NT2/D1 (cell line): ENCODE measurements at regions not wholly inside any gene's neighbourhood (a gene's known extent, or its start where the extent isn't known, plus 50 kb on each side); places are given as distances from the start of the nearest gene placed in this dataset.

Experiments
- DNase-seq: peaks from one replicate; pipeline ENCODE4 v3.0.0-alpha.2; 2011; ENCODE audit warnings: low read depth, low spot score
- H3K27me3 ChIP-seq: 2 replicates; pipeline ENCODE4 v1.6.0; 2011; ENCODE audit warnings: mild to moderate bottlenecking; ENCODE audit not compliant: insufficient read length, insufficient read depth
- H3K36me3 ChIP-seq: 2 replicates; pipeline ENCODE4 v1.6.1; 2011; ENCODE audit warnings: mild to moderate bottlenecking, low read length, mixed read lengths; ENCODE audit not compliant: insufficient read depth, insufficient read length
- H3K4me1 ChIP-seq: 2 replicates; pipeline ENCODE4 v1.5.1; 2011; ENCODE audit not compliant: insufficient read depth, insufficient read length
- H3K4me3 ChIP-seq: 2 replicates; pipeline ENCODE4 v1.5.1; 2011; ENCODE audit warnings: low read depth; ENCODE audit not compliant: insufficient read length
- H3K9ac ChIP-seq: 2 replicates; pipeline ENCODE4 v1.6.0; 2011; ENCODE audit warnings: low read depth; ENCODE audit not compliant: insufficient read length
- H3K9me3 ChIP-seq: 2 replicates; pipeline ENCODE4 v1.5.1; 2011; ENCODE audit warnings: mild to moderate bottlenecking, low read length; ENCODE audit not compliant: insufficient read depth
- SUZ12 ChIP-seq: IDR thresholded peaks from 2 replicates; pipeline ENCODE4 v1.6.1; 2011; ENCODE audit not compliant: insufficient read length, insufficient read depth; ENCODE audit errors: extremely low read depth
- YY1 ChIP-seq: IDR thresholded peaks from 2 replicates; pipeline ENCODE4 v1.6.1; 2011; ENCODE audit not compliant: insufficient read length, insufficient read depth
- ZNF274 ChIP-seq: IDR thresholded peaks from 2 replicates; pipeline ENCODE4 v1.6.1; 2011; ENCODE audit warnings: mild to moderate bottlenecking, low read depth, low read length

- TF ChIP-seq SUZ12 (no peak), ZNF274 (no peak), YY1 (no peak)
- H3K27me3 ChIP-seq = no peaks in the 10 kb centered on the region
- no peak for DNase-seq
- no peak overlapping the region for H3K9ac ChIP-seq
- H3K36me3 ChIP-seq = no peaks in the 10 kb centered on the region
- H3K4me3 ChIP-seq = no peak overlapping the region
- H3K4me1 ChIP-seq = no peaks in the 10 kb centered on the region
- H3K9me3 ChIP-seq = peaks cover 11% of the 10 kb centered on the region; the same call in 1 of the 2 replicates
These were observed 589.4 kb downstream of the NR2F1-AS1 start for GRCh38 chr5:92991581-92992067.

GRCh38 chr5:92990771-92991170 lies 590.2 kb downstream of the NR2F1-AS1 start:
- no peak overlapping the region for H3K4me3 ChIP-seq
- DNase-seq = no peak
- no peaks in the 10 kb centered on the region for H3K27me3 ChIP-seq
- H3K9ac ChIP-seq = no peak overlapping the region
- H3K9me3 ChIP-seq = peaks cover 11% of the 10 kb centered on the region; the same call in 1 of the 2 replicates
- H3K4me1 ChIP-seq = no peaks in the 10 kb centered on the region
- no peaks in the 10 kb centered on the region for H3K36me3 ChIP-seq
- TF ChIP-seq SUZ12 = no peak
- TF ChIP-seq YY1 = no peak
- no peak for TF ChIP-seq ZNF274

GRCh38 chr5:92981001-92981400 lies 600.0 kb downstream of the NR2F1-AS1 start:
- H3K27me3 ChIP-seq = no peaks in the 10 kb centered on the region

GRCh38 chr5:92980491-92980890 lies 600.5 kb downstream of the NR2F1-AS1 start:
- Histone ChIP-seq H3K36me3 (no peaks in the 10 kb centered on the region), H3K9ac (no peak overlapping the region), H3K9me3 (no peaks in the 10 kb centered on the region), H3K4me3 (no peak overlapping the region), H3K27me3 (no peaks in the 10 kb centered on the region), H3K4me1 (no peaks in the 10 kb centered on the region)
- TF ChIP-seq YY1 (no peak), ZNF274 (no peak), SUZ12 (no peak)
- no peak for DNase-seq

More at GRCh38 chr5:92981001-92981400, 600.0 kb downstream of the NR2F1-AS1 start:
- TF ChIP-seq YY1 (no peak), SUZ12 (no peak), ZNF274 (no peak)
- Histone ChIP-seq H3K4me1 (no peaks in the 10 kb centered on the region), H3K4me3 (no peak overlapping the region), H3K9me3 (no peaks in the 10 kb centered on the region), H3K36me3 (no peaks in the 10 kb centered on the region), H3K9ac (no peak overlapping the region)
- no peak for DNase-seq

GRCh38 chr5:92979716-92980115 lies 601.3 kb downstream of the NR2F1-AS1 start:
- no peaks in the 10 kb centered on the region for H3K27me3 ChIP-seq

GRCh38 chr5:92977846-92978540 lies 603.0 kb downstream of the NR2F1-AS1 start:
- Histone ChIP-seq H3K4me1 (no peaks in the 10 kb centered on the region), H3K4me3 (no peak overlapping the region), H3K36me3 (no peaks in the 10 kb centered on the region), H3K27me3 (no peaks in the 10 kb centered on the region), H3K9ac (no peak overlapping the region), H3K9me3 (no peaks in the 10 kb centered on the region)
- no peak for TF ChIP-seq YY1
- TF ChIP-seq SUZ12 = no peak
- TF ChIP-seq ZNF274 = no peak
- no peak for DNase-seq

More at GRCh38 chr5:92979716-92980115, 601.3 kb downstream of the NR2F1-AS1 start:
- H3K4me3 ChIP-seq = no peak overlapping the region
- no peaks in the 10 kb centered on the region for H3K9me3 ChIP-seq
- no peak for TF ChIP-seq SUZ12
- no peak for TF ChIP-seq YY1
- TF ChIP-seq ZNF274 = no peak
- no peaks in the 10 kb centered on the region for H3K36me3 ChIP-seq
- DNase-seq = no peak
- no peaks in the 10 kb centered on the region for H3K4me1 ChIP-seq
- no peak overlapping the region for H3K9ac ChIP-seq

GRCh38 chr5:92976156-92976555 lies 604.9 kb downstream of the NR2F1-AS1 start:
- no peak for TF ChIP-seq YY1
- no peak for TF ChIP-seq SUZ12
- TF ChIP-seq ZNF274 = no peak
- no peaks in the 10 kb centered on the region for H3K9me3 ChIP-seq
- no peak overlapping the region for H3K9ac ChIP-seq
- no peaks in the 10 kb centered on the region for H3K36me3 ChIP-seq
- H3K4me1 ChIP-seq = no peaks in the 10 kb centered on the region
- DNase-seq = no peak
- no peaks in the 10 kb centered on the region for H3K27me3 ChIP-seq
- H3K4me3 ChIP-seq = no peak overlapping the region
